NCI-H2196 (cell line): ENCODE measurements at regions not wholly inside any gene's neighbourhood (a gene's known extent, or its start where the extent isn't known, plus 50 kb on each side); places are given as distances from the start of the nearest gene placed in this dataset.
"Not testable (repeated sequence)": the region's sequence is repeated elsewhere in the genome, so short reads cannot be mapped to it uniquely, and the experiment has no call there.

Experiments
- DNase-seq: peaks from one replicate; lab custom pipeline; 2025; ENCODE audit not compliant: unreplicated experiment; lab: John Stamatoyannopoulos, UW

- no peak for DNase-seq
Observed at GRCh38 chr9:78383130-78383529, 86.2 kb downstream of the PSAT1 start.

- no peak for DNase-seq
Observed at GRCh38 chr9:78386348-78386747, 89.4 kb downstream of the PSAT1 start.

- no peak for DNase-seq
Observed at GRCh38 chr9:78386773-78387172, 89.8 kb downstream of the PSAT1 start.

- no peak for DNase-seq
Observed at GRCh38 chr9:78393340-78393739, 96.4 kb downstream of the PSAT1 start.

- DNase-seq: no peak
Observed at GRCh38 chr9:78393932-78394331, 97.0 kb downstream of the PSAT1 start.

- DNase-seq: no peak
Observed at GRCh38 chr9:78396087-78396486, 99.2 kb downstream of the PSAT1 start.

DNA sequence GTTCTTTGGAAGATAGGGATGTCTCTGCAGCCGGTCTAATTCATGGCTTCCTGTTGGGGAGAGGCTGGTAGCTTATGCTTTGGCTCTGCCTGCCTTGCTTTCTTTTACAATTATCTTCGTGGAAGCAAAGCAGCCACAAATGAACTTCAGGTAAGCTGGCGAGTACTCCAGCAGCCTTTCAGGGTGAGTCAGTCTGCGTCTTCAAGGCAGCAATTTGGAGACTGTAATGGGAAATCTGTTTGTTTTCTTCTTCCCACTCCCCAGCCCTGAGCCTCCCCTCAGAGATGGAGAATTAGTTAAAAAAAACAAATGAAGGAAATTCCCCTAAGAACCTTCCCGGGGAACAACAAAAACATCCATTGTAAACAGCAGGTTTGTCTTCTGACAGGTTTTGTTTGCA, 100.1 kb downstream of the PSAT1 start:
- no peak for DNase-seq

- DNase-seq: no peak
Observed at GRCh38 chr9:78397454-78397853, 100.5 kb downstream of the PSAT1 start.

GRCh38 chr9:78399153-78399552, 102.2 kb downstream of the PSAT1 start:
- DNase-seq: no peak

GRCh38 chr9:78400496-78400895, 103.6 kb downstream of the PSAT1 start:
- no peak for DNase-seq

DNA sequence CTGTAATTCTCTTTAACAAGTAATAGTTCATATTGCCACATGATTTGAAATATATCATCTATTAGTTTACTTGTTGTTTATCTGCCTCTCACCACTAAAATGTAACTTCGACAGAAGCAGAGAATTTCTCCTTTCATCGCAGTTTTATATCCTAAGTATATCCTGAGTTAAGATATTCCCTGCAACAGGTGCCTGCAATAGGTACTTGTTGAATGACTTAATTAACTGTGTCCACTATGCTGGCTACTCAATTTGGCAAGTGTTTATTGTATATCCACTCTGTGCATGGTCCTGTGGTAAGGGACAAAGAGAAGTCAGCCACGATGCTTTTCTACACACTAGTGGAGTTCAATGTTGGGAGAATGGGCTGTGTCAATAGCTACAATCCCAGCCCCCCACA, 108.5 kb downstream of the PSAT1 start:
- DNase-seq: no peak

GRCh38 chr9:78406146-78406545, 109.2 kb downstream of the PSAT1 start:
- no peak for DNase-seq

DNA sequence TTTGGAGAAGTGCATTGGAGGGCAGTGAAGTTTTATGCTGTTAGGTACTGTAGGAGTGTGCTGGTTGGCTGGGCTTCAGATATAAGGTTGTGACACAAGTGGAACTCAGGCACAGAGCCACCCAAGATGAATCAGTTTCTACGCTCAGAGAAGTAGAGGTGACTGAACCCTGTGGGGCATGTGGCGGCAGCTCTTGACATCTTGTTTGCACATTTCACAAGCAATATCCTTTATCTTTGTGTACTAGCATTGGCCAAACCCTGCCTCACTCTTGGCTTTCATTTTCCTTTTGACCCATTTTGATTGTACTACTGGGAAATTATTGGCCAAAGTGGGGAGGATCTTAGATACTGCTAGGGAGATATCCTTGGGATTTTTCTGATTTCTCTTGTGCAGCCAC, 110.0 kb downstream of the PSAT1 start:
- DNase-seq: no peak

GRCh38 chr9:78407636-78408312, 110.8 kb downstream of the PSAT1 start:
- no peak for DNase-seq

GRCh38 chr9:78408388-78408787, 111.5 kb downstream of the PSAT1 start:
- no peak for DNase-seq

GRCh38 chr9:78409928-78410510, 113.1 kb downstream of the PSAT1 start:
- not testable (repeated sequence) for DNase-seq

DNA sequence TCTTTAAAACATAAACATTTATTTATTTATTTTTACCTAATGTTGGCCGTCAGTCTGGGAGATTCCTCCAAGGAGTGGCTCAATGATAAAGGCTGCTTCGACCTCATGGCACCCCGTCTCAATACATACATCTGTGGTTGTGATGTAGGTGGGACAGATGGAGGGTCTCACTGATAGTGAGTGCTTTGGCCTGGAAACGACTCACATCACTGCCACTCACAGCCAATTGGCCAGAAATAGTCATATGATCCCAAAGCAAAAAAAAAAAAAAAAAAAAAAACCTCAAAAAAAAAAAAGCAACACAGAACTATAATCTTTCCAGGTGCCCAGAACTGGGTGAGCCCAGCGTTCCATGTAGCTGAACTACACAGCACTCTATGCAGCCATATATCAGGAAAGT, 125.4 kb downstream of the PSAT1 start:
- no peak for DNase-seq

- no peak for DNase-seq
Observed at GRCh38 chr9:78424299-78424698, 127.4 kb downstream of the PSAT1 start.

DNA sequence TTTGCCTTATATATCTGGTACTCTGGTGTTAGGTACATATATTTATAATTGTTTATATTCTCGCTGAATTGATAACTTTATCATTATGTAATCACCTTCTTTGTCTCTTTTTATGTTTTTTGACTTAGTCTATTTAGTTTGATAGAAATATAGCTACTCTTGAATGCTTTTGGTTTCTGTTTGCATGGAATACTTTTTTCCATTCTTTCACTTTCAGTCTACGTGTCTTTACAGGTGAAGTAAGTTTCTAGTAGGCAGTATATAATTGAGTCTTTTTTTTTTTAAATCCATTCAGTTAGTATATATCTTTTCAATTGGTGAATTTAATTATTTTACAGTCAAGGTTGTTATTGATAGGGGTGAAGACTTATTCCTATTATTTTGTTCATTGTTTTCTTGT, 131.7 kb downstream of the PSAT1 start:
- no peak for DNase-seq

GRCh38 chr9:78430387-78430786, 133.5 kb downstream of the PSAT1 start:
- no peak for DNase-seq

DNA sequence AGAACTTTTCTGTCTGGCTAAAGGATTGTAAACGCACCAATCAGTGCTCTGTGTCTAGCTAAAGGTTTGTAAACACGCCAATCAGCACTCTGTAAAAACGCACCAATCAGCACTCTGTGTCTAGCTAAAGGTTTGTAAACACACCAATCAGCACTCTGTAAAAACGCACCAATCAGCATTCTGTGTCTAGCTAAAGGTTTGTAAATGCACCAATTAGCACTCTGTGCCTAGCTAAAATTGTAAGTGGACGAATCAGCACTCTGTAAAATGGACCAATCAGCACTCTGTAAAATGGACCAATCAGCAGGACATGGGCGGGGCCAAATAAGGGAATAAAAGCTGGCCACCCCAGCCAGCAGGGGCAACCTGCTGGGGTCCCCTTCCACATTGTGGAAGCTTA, 134.1 kb downstream of the PSAT1 start:
- not testable (repeated sequence) for DNase-seq

GRCh38 chr9:78436873-78437272, 139.9 kb downstream of the PSAT1 start:
- DNase-seq: no peak

- no peak for DNase-seq
Observed at GRCh38 chr9:78437296-78437695, 140.4 kb downstream of the PSAT1 start.
